ENCODE measurements at regions not wholly inside any gene's neighbourhood (a gene's known extent, or its start where the extent isn't known, plus 50 kb on each side); places are given as distances from the start of the nearest gene placed in this dataset.

- H3K9ac ChIP-seq (ENCODE audit: low read length), result no peak overlapping the region
- no peaks in the 10 kb centered on the region for H3K9me3 ChIP-seq (ENCODE audit: control insufficient read depth, low read length)
- no peaks in the 10 kb centered on the region for H3K27me3 ChIP-seq (replicated peaks; ENCODE audit: control insufficient read depth, insufficient read depth, low read length)
- H3K4me3 ChIP-seq (ENCODE audit: low read length), result no peak overlapping the region
- no peaks in the 10 kb centered on the region for H3K4me1 ChIP-seq (ENCODE audit: control insufficient read depth, insufficient read depth, low read length)
- DNase-seq (ENCODE audit: low read depth), result no peak
- H3K36me3 ChIP-seq (ENCODE audit: control insufficient read depth, insufficient read depth, low read length, severe bottlenecking), result no peaks in the 10 kb centered on the region
These were observed 95.3 kb upstream of the HDAC9 start for GRCh38 chr7:18400275-18400674.

- no peaks in the 10 kb centered on the region for H3K9me3 ChIP-seq (ENCODE audit: control insufficient read depth, low read length)
- H3K9ac ChIP-seq (ENCODE audit: low read length), result no peak overlapping the region
- no peaks in the 10 kb centered on the region for H3K36me3 ChIP-seq (ENCODE audit: control insufficient read depth, insufficient read depth, low read length, severe bottlenecking)
- H3K27me3 ChIP-seq (replicated peaks; ENCODE audit: control insufficient read depth, insufficient read depth, low read length), result no peaks in the 10 kb centered on the region
- no peak overlapping the region for H3K4me3 ChIP-seq (ENCODE audit: low read length)
- no peaks in the 10 kb centered on the region for H3K4me1 ChIP-seq (ENCODE audit: control insufficient read depth, insufficient read depth, low read length)
- no peak for DNase-seq (ENCODE audit: low read depth)
These were observed 94.8 kb upstream of the HDAC9 start for GRCh38 chr7:18400726-18401125.

GRCh38 chr7:18401757-18402156 lies 93.8 kb upstream of the HDAC9 start:
- no peak for DNase-seq (ENCODE audit: low read depth)
- Histone ChIP-seq H3K27me3 (replicated peaks; ENCODE audit: control insufficient read depth, insufficient read depth, low read length) (no peaks in the 10 kb centered on the region), H3K9me3 (ENCODE audit: control insufficient read depth, low read length) (no peaks in the 10 kb centered on the region), H3K9ac (ENCODE audit: low read length) (no peak overlapping the region), H3K36me3 (ENCODE audit: control insufficient read depth, insufficient read depth, low read length, severe bottlenecking) (no peaks in the 10 kb centered on the region), H3K4me1 (ENCODE audit: control insufficient read depth, insufficient read depth, low read length) (no peaks in the 10 kb centered on the region), H3K4me3 (ENCODE audit: low read length) (no peak overlapping the region)

GRCh38 chr7:18402488-18403183 lies 92.9 kb upstream of the HDAC9 start:
- H3K9me3 ChIP-seq (ENCODE audit: control insufficient read depth, low read length), result no peaks in the 10 kb centered on the region
- H3K4me3 ChIP-seq (ENCODE audit: low read length), result no peak overlapping the region
- H3K4me1 ChIP-seq (ENCODE audit: control insufficient read depth, insufficient read depth, low read length), result no peaks in the 10 kb centered on the region
- no peak overlapping the region for H3K9ac ChIP-seq (ENCODE audit: low read length)
- no peaks in the 10 kb centered on the region for H3K27me3 ChIP-seq (replicated peaks; ENCODE audit: control insufficient read depth, insufficient read depth, low read length)
- peak; percentile 90 for DNase-seq (ENCODE audit: low read depth)
- H3K36me3 ChIP-seq (ENCODE audit: control insufficient read depth, insufficient read depth, low read length, severe bottlenecking), result no peaks in the 10 kb centered on the region

GRCh38 chr7:18405726-18406125 lies 89.8 kb upstream of the HDAC9 start:
- no peaks in the 10 kb centered on the region for H3K9me3 ChIP-seq (ENCODE audit: control insufficient read depth, low read length)
- H3K4me1 ChIP-seq (ENCODE audit: control insufficient read depth, insufficient read depth, low read length), result peaks cover 12% of the 10 kb centered on the region
- no peaks in the 10 kb centered on the region for H3K36me3 ChIP-seq (ENCODE audit: control insufficient read depth, insufficient read depth, low read length, severe bottlenecking)
- H3K27me3 ChIP-seq (replicated peaks; ENCODE audit: control insufficient read depth, insufficient read depth, low read length), result no peaks in the 10 kb centered on the region
- no peak for DNase-seq (ENCODE audit: low read depth)
- H3K9ac ChIP-seq (ENCODE audit: low read length), result no peak overlapping the region
- H3K4me3 ChIP-seq (ENCODE audit: low read length), result no peak overlapping the region

GRCh38 chr7:18407385-18407784 lies 88.2 kb upstream of the HDAC9 start:
- no peaks in the 10 kb centered on the region for H3K9me3 ChIP-seq (ENCODE audit: control insufficient read depth, low read length)
- no peak overlapping the region for H3K9ac ChIP-seq (ENCODE audit: low read length)
- H3K4me3 ChIP-seq (ENCODE audit: low read length), result no peak overlapping the region
- H3K27me3 ChIP-seq (replicated peaks; ENCODE audit: control insufficient read depth, insufficient read depth, low read length), result no peaks in the 10 kb centered on the region
- DNase-seq (ENCODE audit: low read depth), result no peak
- peaks cover 12% of the 10 kb centered on the region for H3K4me1 ChIP-seq (ENCODE audit: control insufficient read depth, insufficient read depth, low read length)
- no peaks in the 10 kb centered on the region for H3K36me3 ChIP-seq (ENCODE audit: control insufficient read depth, insufficient read depth, low read length, severe bottlenecking)

GRCh38 chr7:18408461-18408860 lies 87.1 kb upstream of the HDAC9 start:
- H3K4me3 ChIP-seq (ENCODE audit: low read length), result peak overlapping the region; percentile 4
- H3K4me1 ChIP-seq (ENCODE audit: control insufficient read depth, insufficient read depth, low read length), result peaks cover 12% of the 10 kb centered on the region

GRCh38 chr7:18408868-18409267 lies 86.7 kb upstream of the HDAC9 start:
- Histone ChIP-seq H3K9me3 (ENCODE audit: control insufficient read depth, low read length) (no peaks in the 10 kb centered on the region), H3K36me3 (ENCODE audit: control insufficient read depth, insufficient read depth, low read length, severe bottlenecking) (no peaks in the 10 kb centered on the region), H3K9ac (ENCODE audit: low read length) (no peak overlapping the region), H3K4me1 (ENCODE audit: control insufficient read depth, insufficient read depth, low read length) (peaks cover 12% of the 10 kb centered on the region), H3K4me3 (ENCODE audit: low read length) (peak overlapping the region; percentile 4), H3K27me3 (replicated peaks; ENCODE audit: control insufficient read depth, insufficient read depth, low read length) (no peaks in the 10 kb centered on the region)
- no peak for DNase-seq (ENCODE audit: low read depth)

More at GRCh38 chr7:18408461-18408860, 87.1 kb upstream of the HDAC9 start:
- H3K9ac ChIP-seq (ENCODE audit: low read length), result no peak overlapping the region
- H3K36me3 ChIP-seq (ENCODE audit: control insufficient read depth, insufficient read depth, low read length, severe bottlenecking), result no peaks in the 10 kb centered on the region
- H3K9me3 ChIP-seq (ENCODE audit: control insufficient read depth, low read length), result no peaks in the 10 kb centered on the region
- peak; percentile 79 for DNase-seq (ENCODE audit: low read depth)
- H3K27me3 ChIP-seq (replicated peaks; ENCODE audit: control insufficient read depth, insufficient read depth, low read length), result no peaks in the 10 kb centered on the region

- Histone ChIP-seq H3K36me3 (ENCODE audit: control insufficient read depth, insufficient read depth, low read length, severe bottlenecking) (no peaks in the 10 kb centered on the region), H3K9me3 (ENCODE audit: control insufficient read depth, low read length) (no peaks in the 10 kb centered on the region), H3K4me3 (ENCODE audit: low read length) (no peak overlapping the region), H3K9ac (ENCODE audit: low read length) (no peak overlapping the region), H3K4me1 (ENCODE audit: control insufficient read depth, insufficient read depth, low read length) (peaks cover 7% of the 10 kb centered on the region), H3K27me3 (replicated peaks; ENCODE audit: control insufficient read depth, insufficient read depth, low read length) (no peaks in the 10 kb centered on the region)
- no peak for DNase-seq (ENCODE audit: low read depth)
These were observed 82.1 kb upstream of the HDAC9 start for GRCh38 chr7:18413447-18413846.

GRCh38 chr7:18414885-18415284 lies 80.7 kb upstream of the HDAC9 start:
- Histone ChIP-seq H3K36me3 (ENCODE audit: control insufficient read depth, insufficient read depth, low read length, severe bottlenecking) (no peaks in the 10 kb centered on the region), H3K4me1 (ENCODE audit: control insufficient read depth, insufficient read depth, low read length) (no peaks in the 10 kb centered on the region), H3K9me3 (ENCODE audit: control insufficient read depth, low read length) (no peaks in the 10 kb centered on the region), H3K27me3 (replicated peaks; ENCODE audit: control insufficient read depth, insufficient read depth, low read length) (no peaks in the 10 kb centered on the region), H3K4me3 (ENCODE audit: low read length) (no peak overlapping the region), H3K9ac (ENCODE audit: low read length) (no peak overlapping the region)
- DNase-seq (ENCODE audit: low read depth), result no peak

- Histone ChIP-seq H3K4me1 (ENCODE audit: control insufficient read depth, insufficient read depth, low read length) (peaks cover 7% of the 10 kb centered on the region), H3K9me3 (ENCODE audit: control insufficient read depth, low read length) (no peaks in the 10 kb centered on the region), H3K27me3 (replicated peaks; ENCODE audit: control insufficient read depth, insufficient read depth, low read length) (no peaks in the 10 kb centered on the region), H3K9ac (ENCODE audit: low read length) (no peak overlapping the region), H3K4me3 (ENCODE audit: low read length) (no peak overlapping the region), H3K36me3 (ENCODE audit: control insufficient read depth, insufficient read depth, low read length, severe bottlenecking) (no peaks in the 10 kb centered on the region)
- DNase-seq (ENCODE audit: low read depth), result no peak
These were observed 78.6 kb upstream of the HDAC9 start for GRCh38 chr7:18416988-18417387.

GRCh38 chr7:18419456-18419855 lies 76.1 kb upstream of the HDAC9 start:
- Histone ChIP-seq H3K4me1 (ENCODE audit: control insufficient read depth, insufficient read depth, low read length) (peaks cover 12% of the 10 kb centered on the region), H3K9ac (ENCODE audit: low read length) (no peak overlapping the region), H3K36me3 (ENCODE audit: control insufficient read depth, insufficient read depth, low read length, severe bottlenecking) (no peaks in the 10 kb centered on the region), H3K27me3 (replicated peaks; ENCODE audit: control insufficient read depth, insufficient read depth, low read length) (no peaks in the 10 kb centered on the region), H3K4me3 (ENCODE audit: low read length) (no peak overlapping the region), H3K9me3 (ENCODE audit: control insufficient read depth, low read length) (no peaks in the 10 kb centered on the region)
- DNase-seq (ENCODE audit: low read depth), result no peak

Data from adipocyte (in vitro differentiated cells).